Calu3 (cell line): ENCODE measurements at regions not wholly inside any gene's neighbourhood (a gene's known extent, or its start where the extent isn't known, plus 50 kb on each side); places are given as distances from the start of the nearest gene placed in this dataset.

Source experiments
- BruUV-seq: library from RNA; stranded (reverse); fragments of 400-500 nt; replicated peaks from 2 replicates; lab custom pipeline; 2021; lab: Mats Ljungman, UMichigan
- CTCF ChIA-PET: fragments of 300-600 bp; sonication (Branson Sonifier 250); formaldehyde crosslinking; loops from one replicate; lab custom pipeline; 2022; ENCODE audit warnings: antibody characterized with exemption; lab: Charles Lee
- DNase-seq: peaks from one replicate; pipeline ENCODE4 v3.0.0; 2022
- H3K27ac Mint-ChIP-seq: one replicate; pipeline ENCODE4 v1.8.0; 2022; ENCODE audit warnings: mixed read lengths; ENCODE audit not compliant: unreplicated experiment
- H3K27me3 Mint-ChIP-seq: one replicate; pipeline ENCODE4 v1.8.0; 2022; ENCODE audit warnings: mixed read lengths; ENCODE audit not compliant: unreplicated experiment
- H3K36me3 Mint-ChIP-seq: one replicate; pipeline ENCODE4 v1.8.0; 2022; ENCODE audit warnings: mild to moderate bottlenecking, moderate library complexity, mixed read lengths; ENCODE audit not compliant: insufficient read depth, unreplicated experiment
- H3K4me1 Mint-ChIP-seq: one replicate; pipeline ENCODE4 v1.8.0; 2022; ENCODE audit warnings: mild to moderate bottlenecking, low read depth, mixed read lengths; ENCODE audit not compliant: unreplicated experiment
- H3K4me3 Mint-ChIP-seq: one replicate; pipeline ENCODE4 v1.8.0; 2022; ENCODE audit warnings: mild to moderate bottlenecking, low read depth, moderate library complexity, mixed read lengths; ENCODE audit not compliant: unreplicated experiment
- H3K9me3 Mint-ChIP-seq: one replicate; pipeline ENCODE4 v1.8.0; 2022; ENCODE audit warnings: low read depth, mixed read lengths; ENCODE audit not compliant: unreplicated experiment
- intact Hi-C: fragments of 100-400 bp; cut with micrococcal nuclease; formaldehyde crosslinking; loops from one replicate; pipeline ENCODE4 v1.10.0; 2022; ENCODE audit not compliant: unreplicated experiment
- TF ChIP-seq, protein P1 (sequence below): fragments of 200-600 bp; IDR thresholded peaks from one replicate; pipeline ENCODE4 v1.8.0; 2022; ENCODE audit warnings: antibody characterized with exemption; ENCODE audit not compliant: unreplicated experiment

DNA sequence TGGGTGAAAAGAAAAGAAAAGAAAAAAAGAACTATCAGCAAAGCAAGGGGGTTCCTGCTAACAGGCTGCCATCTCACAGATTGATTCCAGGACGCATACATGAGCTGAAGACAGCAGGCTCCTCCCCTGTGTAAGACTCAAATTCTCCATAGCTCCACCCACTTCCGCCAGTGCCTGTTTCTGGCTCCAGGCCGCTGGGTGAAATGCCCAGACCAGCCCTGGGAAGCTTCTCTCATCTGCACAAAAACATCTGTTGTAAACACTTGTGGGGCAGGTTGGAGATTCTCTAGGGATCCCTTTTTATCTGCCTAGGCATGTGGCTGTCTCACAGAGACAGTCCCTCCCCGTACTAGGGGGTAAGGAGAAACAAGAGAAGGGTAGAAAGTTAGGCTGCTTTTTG, 1054.4 kb upstream of the SPRY2 start:
- H3K27me3 Mint-ChIP-seq, result no peaks in the 10 kb centered on the region
- intact Hi-C loops, result no loop called here
- no peak overlapping the region for H3K27ac Mint-ChIP-seq
- BruUV-seq, result no TSS peak
- no peaks in the 10 kb centered on the region for H3K9me3 Mint-ChIP-seq
- TF ChIP-seq, protein P1, sequence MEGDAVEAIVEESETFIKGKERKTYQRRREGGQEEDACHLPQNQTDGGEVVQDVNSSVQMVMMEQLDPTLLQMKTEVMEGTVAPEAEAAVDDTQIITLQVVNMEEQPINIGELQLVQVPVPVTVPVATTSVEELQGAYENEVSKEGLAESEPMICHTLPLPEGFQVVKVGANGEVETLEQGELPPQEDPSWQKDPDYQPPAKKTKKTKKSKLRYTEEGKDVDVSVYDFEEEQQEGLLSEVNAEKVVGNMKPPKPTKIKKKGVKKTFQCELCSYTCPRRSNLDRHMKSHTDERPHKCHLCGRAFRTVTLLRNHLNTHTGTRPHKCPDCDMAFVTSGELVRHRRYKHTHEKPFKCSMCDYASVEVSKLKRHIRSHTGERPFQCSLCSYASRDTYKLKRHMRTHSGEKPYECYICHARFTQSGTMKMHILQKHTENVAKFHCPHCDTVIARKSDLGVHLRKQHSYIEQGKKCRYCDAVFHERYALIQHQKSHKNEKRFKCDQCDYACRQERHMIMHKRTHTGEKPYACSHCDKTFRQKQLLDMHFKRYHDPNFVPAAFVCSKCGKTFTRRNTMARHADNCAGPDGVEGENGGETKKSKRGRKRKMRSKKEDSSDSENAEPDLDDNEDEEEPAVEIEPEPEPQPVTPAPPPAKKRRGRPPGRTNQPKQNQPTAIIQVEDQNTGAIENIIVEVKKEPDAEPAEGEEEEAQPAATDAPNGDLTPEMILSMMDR, result no peak
- H3K4me3 Mint-ChIP-seq, result no peak overlapping the region
- DNase-seq, result no peak
- H3K36me3 Mint-ChIP-seq, result no peaks in the 10 kb centered on the region
- H3K4me1 Mint-ChIP-seq, result no peaks in the 10 kb centered on the region
- CTCF ChIA-PET, result interaction anchor here (1.1 kb wide), 1 partner anchor 83 kb away, joined by 3 read pairs; no protein-coding TSS in a partner anchor

DNA sequence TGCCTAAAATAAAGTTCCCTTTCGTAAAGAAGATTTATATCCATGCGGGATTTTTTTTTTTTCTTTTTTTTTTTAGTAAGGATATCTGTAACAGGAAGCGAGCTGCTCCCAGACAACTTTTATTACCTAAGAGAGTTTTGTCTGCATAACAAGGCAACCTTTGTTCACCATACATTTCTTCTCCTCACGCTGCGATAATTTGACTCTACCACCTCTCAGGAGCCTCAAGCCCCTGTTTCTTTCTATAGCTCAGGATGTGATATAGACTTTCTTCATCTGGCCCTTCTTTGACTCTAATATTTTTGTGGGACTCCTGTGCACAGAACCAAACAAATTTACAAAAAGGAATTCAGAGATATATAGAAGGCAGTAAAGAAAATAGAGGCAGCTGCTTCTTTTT, 1053.7 kb upstream of the SPRY2 start:
- no peak for DNase-seq
- CTCF ChIA-PET, result interaction anchor here (1.1 kb wide), 1 partner anchor 82 kb away, joined by 3 read pairs; no protein-coding TSS in a partner anchor
- TF ChIP-seq, protein P1, result no peak
- no peak overlapping the region for H3K4me3 Mint-ChIP-seq
- intact Hi-C loops, result no loop called here
- H3K4me1 Mint-ChIP-seq, result no peaks in the 10 kb centered on the region
- no peaks in the 10 kb centered on the region for H3K27me3 Mint-ChIP-seq
- H3K36me3 Mint-ChIP-seq, result no peaks in the 10 kb centered on the region
- no peak overlapping the region for H3K27ac Mint-ChIP-seq
- BruUV-seq, result no TSS peak
- H3K9me3 Mint-ChIP-seq, result no peaks in the 10 kb centered on the region

DNA sequence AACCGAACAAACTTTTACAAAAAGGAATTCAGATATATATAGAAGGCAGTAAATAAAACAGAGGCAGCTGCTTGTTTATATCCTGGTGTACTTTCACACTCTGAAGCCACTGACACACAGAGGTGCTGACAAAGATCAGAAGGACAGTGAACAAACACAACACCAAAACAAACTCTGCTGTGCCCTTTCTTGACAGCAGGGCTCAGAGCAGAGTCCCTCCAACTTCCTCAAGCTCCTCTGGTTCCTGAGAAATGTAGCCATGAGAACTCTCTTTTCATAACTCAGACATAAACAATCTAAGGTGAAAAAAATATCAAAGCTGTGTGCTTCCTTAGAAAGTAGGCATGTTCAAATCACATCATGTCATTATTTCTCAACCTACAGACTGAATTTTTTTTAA, 1052.8 kb upstream of the SPRY2 start:
- no peak overlapping the region for H3K4me3 Mint-ChIP-seq
- no peak for DNase-seq
- no peaks in the 10 kb centered on the region for H3K4me1 Mint-ChIP-seq
- intact Hi-C loops, result no loop called here
- no TSS peak for BruUV-seq
- H3K27ac Mint-ChIP-seq, result no peak overlapping the region
- no peaks in the 10 kb centered on the region for H3K9me3 Mint-ChIP-seq
- no peaks in the 10 kb centered on the region for H3K36me3 Mint-ChIP-seq
- H3K27me3 Mint-ChIP-seq, result no peaks in the 10 kb centered on the region
- TF ChIP-seq, protein P1, result no peak
- CTCF ChIA-PET, result no interaction called here

DNA sequence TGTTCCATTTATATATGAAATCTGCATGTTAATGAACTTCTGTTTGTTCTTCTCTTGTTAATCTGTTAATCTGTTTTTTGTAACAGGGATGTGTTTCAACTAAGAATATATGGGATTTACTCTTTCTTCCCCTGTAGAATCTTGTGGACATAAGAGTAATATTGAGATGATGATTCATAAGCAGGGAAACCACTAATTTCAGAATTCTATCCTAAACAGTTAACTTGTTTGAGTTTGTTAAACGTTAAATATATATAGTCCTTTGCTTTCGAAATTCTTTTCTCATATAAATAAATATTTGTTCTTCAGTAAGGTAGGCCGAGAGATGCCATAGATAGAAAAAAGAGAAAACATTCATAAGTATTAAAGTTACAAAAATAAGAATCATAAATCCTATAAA, 1052.2 kb upstream of the SPRY2 start:
- no TSS peak for BruUV-seq
- CTCF ChIA-PET, result no interaction called here
- Mint-ChIP-seq H3K36me3 (no peaks in the 10 kb centered on the region), H3K4me1 (no peaks in the 10 kb centered on the region), H3K9me3 (no peaks in the 10 kb centered on the region), H3K27ac (no peak overlapping the region), H3K4me3 (no peak overlapping the region), H3K27me3 (no peaks in the 10 kb centered on the region)
- TF ChIP-seq, protein P1, result no peak
- intact Hi-C loops, result no loop called here
- DNase-seq, result no peak
